ENCODE measurements at regions not wholly inside any gene's neighbourhood (a gene's known extent, or its start where the extent isn't known, plus 50 kb on each side); places are given as distances from the start of the nearest gene placed in this dataset.

DNA sequence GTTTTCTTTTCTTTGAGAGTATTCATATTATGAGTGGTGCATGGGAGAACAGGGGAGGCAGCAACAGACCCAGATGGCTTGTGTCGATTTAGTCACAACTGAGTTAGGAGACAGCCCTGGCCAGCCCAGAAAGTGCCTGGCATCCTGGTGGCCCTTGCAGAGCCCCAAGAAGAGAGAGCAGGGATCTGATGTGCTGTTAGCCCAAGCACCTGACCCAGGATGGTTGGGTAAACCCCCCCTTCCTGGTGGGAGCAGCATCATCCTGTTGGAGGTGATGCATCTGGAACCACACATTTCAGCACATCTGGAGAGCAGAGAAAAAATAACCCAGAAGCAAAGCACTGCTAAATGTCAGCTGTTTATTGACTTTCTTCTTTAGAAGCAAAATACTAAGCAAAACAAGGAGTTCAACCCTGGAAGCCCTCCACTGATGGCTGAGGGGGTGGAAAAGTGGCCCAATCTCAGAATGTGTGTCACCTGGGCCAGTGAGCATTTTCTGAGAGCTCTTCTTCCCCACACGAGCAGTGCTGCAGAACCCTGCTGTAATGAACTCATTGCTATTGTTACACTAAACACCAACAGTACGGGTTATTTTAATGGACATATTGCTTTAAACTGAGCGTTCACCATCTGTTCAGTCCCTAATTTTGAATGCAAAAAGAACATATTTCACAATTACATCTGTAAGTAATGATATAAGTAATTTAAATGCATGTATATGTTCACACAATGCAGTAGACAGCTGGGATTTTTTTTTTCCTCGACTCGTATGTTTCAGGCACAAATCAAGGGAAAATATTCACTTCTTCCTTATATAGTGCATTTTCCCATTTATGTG is 100.6 kb upstream of the SMIM21 start:
- TF ChIP-seq MAX (IDR thresholded peaks at IDR 0.05) (no peak), TCF12 (IDR thresholded peaks at IDR 0.05; ENCODE audit: low read depth) (no peak), EGR1 (IDR thresholded peaks at IDR 0.05) (no peak), EP300 (IDR thresholded peaks at IDR 0.05; ENCODE audit: borderline replicate concordance) (no peak), CEBPB (IDR thresholded peaks at IDR 0.05) (no peak)

All from Ishikawa (cell line).